ENCODE measurements at regions not wholly inside any gene's neighbourhood (a gene's known extent, or its start where the extent isn't known, plus 50 kb on each side); places are given as distances from the start of the nearest gene placed in this dataset.

- Histone ChIP-seq H3K4me1 (ENCODE audit: control insufficient read depth in 2 of 2, insufficient read depth in 2 of 2, low read length in 2 of 2) (no peaks in the 10 kb centered on the region), H3K4me3 (ENCODE audit: low read length) (no peak overlapping the region), H3K27me3 (ENCODE audit: control insufficient read depth in 2 of 2, insufficient read depth in 2 of 2, low read length in 2 of 2) (no peaks in the 10 kb centered on the region), H3K27ac (ENCODE audit: low read depth, low read length) (no peak overlapping the region), H3K36me3 (ENCODE audit: control insufficient read depth in 2 of 3, insufficient read depth in 3 of 3, low read length in 3 of 3) (no peaks in the 10 kb centered on the region), H3K9me3 (ENCODE audit: control insufficient read depth in 2 of 3, low read length in 3 of 3) (no peaks in the 10 kb centered on the region)
- intact Hi-C loops (cut with micrococcal nuclease): no loop called here
- ATAC-seq (no peak), DNase-seq (no peak)
- Mint-ChIP-seq H3K27ac (no peak overlapping the region), H3K36me3 (no peaks in the 10 kb centered on the region), H3K27me3 (no peaks in the 10 kb centered on the region), H3K9me3 (peaks cover 0 to 2% (median 0%) of the 10 kb centered on the region in 11 donors), H3K4me1 (no peaks in the 10 kb centered on the region), H3K4me3 (no peak overlapping the region)
- ChIA-PET CTCF (no interaction called here), POLR2A (no interaction called here)
Observed at GRCh38 chr21:22904385-22904784, 1906.2 kb downstream of the NCAM2 start.

- Mint-ChIP-seq H3K4me1 (no peaks in the 10 kb centered on the region), H3K27ac (no peak overlapping the region), H3K4me3 (no peak overlapping the region), H3K9me3 (peaks cover 0 to 15% (median 4%) of the 10 kb centered on the region in 11 donors), H3K27me3 (no peaks in the 10 kb centered on the region), H3K36me3 (no peaks in the 10 kb centered on the region)
- Histone ChIP-seq H3K4me1 (ENCODE audit: control insufficient read depth in 2 of 2, insufficient read depth in 2 of 2, low read length in 2 of 2) (no peaks in the 10 kb centered on the region), H3K27me3 (ENCODE audit: control insufficient read depth in 2 of 2, insufficient read depth in 2 of 2, low read length in 2 of 2) (no peaks in the 10 kb centered on the region), H3K4me3 (ENCODE audit: low read length) (no peak overlapping the region), H3K27ac (ENCODE audit: low read depth, low read length) (no peak overlapping the region), H3K36me3 (ENCODE audit: control insufficient read depth in 2 of 3, insufficient read depth in 3 of 3, low read length in 3 of 3) (no peaks in the 10 kb centered on the region), H3K9me3 (ENCODE audit: control insufficient read depth in 2 of 3, low read length in 3 of 3) (no peaks in the 10 kb centered on the region)
- POLR2A ChIA-PET: no interaction called here
- DNase-seq (no peak), ATAC-seq (no peak)
- intact Hi-C loops (cut with micrococcal nuclease): no loop called here
- CTCF ChIA-PET: no interaction called here
Observed at GRCh38 chr21:22925032-22925431, 1926.8 kb downstream of the NCAM2 start.

- Mint-ChIP-seq H3K27ac (no peak overlapping the region), H3K4me1 (no peaks in the 10 kb centered on the region), H3K4me3 (no peak overlapping the region), H3K9me3 (peaks cover 0 to 12% (median 1%) of the 10 kb centered on the region in 11 donors), H3K36me3 (no peaks in the 10 kb centered on the region), H3K27me3 (no peaks in the 10 kb centered on the region)
- H3K4me3 ChIP-seq (ENCODE audit: low read length): no peak overlapping the region
- no peaks in the 10 kb centered on the region for H3K36me3 ChIP-seq (ENCODE audit: control insufficient read depth in 2 of 3, insufficient read depth in 3 of 3, low read length in 3 of 3)
- no peak overlapping the region for H3K27ac ChIP-seq (ENCODE audit: low read depth, low read length)
- ChIA-PET POLR2A (no interaction called here), CTCF (interaction anchor here (0.6 kb wide), 1 partner anchor 617 kb away, joined by 3 read pairs; no protein-coding TSS in a partner anchor)
- no peaks in the 10 kb centered on the region for H3K4me1 ChIP-seq (ENCODE audit: control insufficient read depth in 2 of 2, insufficient read depth in 2 of 2, low read length in 2 of 2)
- no peak for ATAC-seq
- intact Hi-C loops (cut with micrococcal nuclease): no loop called here
- H3K27me3 ChIP-seq (ENCODE audit: control insufficient read depth in 2 of 2, insufficient read depth in 2 of 2, low read length in 2 of 2): no peaks in the 10 kb centered on the region
- no peaks in the 10 kb centered on the region for H3K9me3 ChIP-seq (ENCODE audit: control insufficient read depth in 2 of 3, low read length in 3 of 3)
- no peak for DNase-seq
Observed at GRCh38 chr21:22927469-22927868, 1929.3 kb downstream of the NCAM2 start.

GRCh38 chr21:22941779-22942490 lies 1943.7 kb downstream of the NCAM2 start:
- ChIA-PET CTCF (no interaction called here), POLR2A (no interaction called here)
- H3K27ac Mint-ChIP-seq: no peak overlapping the region
- no peaks in the 10 kb centered on the region for H3K36me3 ChIP-seq (ENCODE audit: control insufficient read depth in 2 of 3, insufficient read depth in 3 of 3, low read length in 3 of 3)
- H3K4me1 ChIP-seq (ENCODE audit: control insufficient read depth in 2 of 2, insufficient read depth in 2 of 2, low read length in 2 of 2): no peaks in the 10 kb centered on the region
- H3K9me3 ChIP-seq (ENCODE audit: control insufficient read depth in 2 of 3, low read length in 3 of 3): no peaks in the 10 kb centered on the region
- H3K27me3 Mint-ChIP-seq: no peaks in the 10 kb centered on the region
- no peaks in the 10 kb centered on the region for H3K27me3 ChIP-seq (ENCODE audit: control insufficient read depth in 2 of 2, insufficient read depth in 2 of 2, low read length in 2 of 2)
- no peaks in the 10 kb centered on the region for H3K36me3 Mint-ChIP-seq
- H3K4me1 Mint-ChIP-seq: no peaks in the 10 kb centered on the region
- DNase-seq: no peak
- H3K9me3 Mint-ChIP-seq: peaks cover 0 to 23% (median 0%) of the 10 kb centered on the region in 11 donors
- no peak for ATAC-seq
- H3K4me3 Mint-ChIP-seq: no peak overlapping the region
- intact Hi-C loops (cut with micrococcal nuclease): no loop called here
- no peak overlapping the region for H3K27ac ChIP-seq (ENCODE audit: low read depth, low read length)
- no peak overlapping the region for H3K4me3 ChIP-seq (ENCODE audit: low read length)

- Histone ChIP-seq H3K4me1 (ENCODE audit: control insufficient read depth in 2 of 2, insufficient read depth in 2 of 2, low read length in 2 of 2) (no peaks in the 10 kb centered on the region), H3K9me3 (ENCODE audit: control insufficient read depth in 2 of 3, low read length in 3 of 3) (no peaks in the 10 kb centered on the region), H3K27me3 (ENCODE audit: control insufficient read depth in 2 of 2, insufficient read depth in 2 of 2, low read length in 2 of 2) (no peaks in the 10 kb centered on the region), H3K27ac (ENCODE audit: low read depth, low read length) (no peak overlapping the region), H3K4me3 (ENCODE audit: low read length) (no peak overlapping the region), H3K36me3 (ENCODE audit: control insufficient read depth in 2 of 3, insufficient read depth in 3 of 3, low read length in 3 of 3) (no peaks in the 10 kb centered on the region)
- ChIA-PET CTCF (no interaction called here), POLR2A (no interaction called here)
- H3K36me3 Mint-ChIP-seq: no peaks in the 10 kb centered on the region
- DNase-seq (no peak), ATAC-seq (no peak)
- H3K4me1 Mint-ChIP-seq: no peaks in the 10 kb centered on the region
- no peaks in the 10 kb centered on the region for H3K27me3 Mint-ChIP-seq
- intact Hi-C loops (cut with micrococcal nuclease): no loop called here
- H3K4me3 Mint-ChIP-seq: no peak overlapping the region
- no peak overlapping the region for H3K27ac Mint-ChIP-seq
- H3K9me3 Mint-ChIP-seq: peaks cover 0 to 16% (median 2%) of the 10 kb centered on the region in 11 donors
Observed at GRCh38 chr21:22955559-22955958, 1957.3 kb downstream of the NCAM2 start.

GRCh38 chr21:22961258-22961657 lies 1963.0 kb downstream of the NCAM2 start:
- Histone ChIP-seq H3K36me3 (ENCODE audit: control insufficient read depth in 2 of 3, insufficient read depth in 3 of 3, low read length in 3 of 3) (no peaks in the 10 kb centered on the region), H3K4me3 (ENCODE audit: low read length) (no peak overlapping the region), H3K27ac (ENCODE audit: low read depth, low read length) (no peak overlapping the region), H3K4me1 (ENCODE audit: control insufficient read depth in 2 of 2, insufficient read depth in 2 of 2, low read length in 2 of 2) (no peaks in the 10 kb centered on the region), H3K9me3 (ENCODE audit: control insufficient read depth in 2 of 3, low read length in 3 of 3) (no peaks in the 10 kb centered on the region), H3K27me3 (ENCODE audit: control insufficient read depth in 2 of 2, insufficient read depth in 2 of 2, low read length in 2 of 2) (no peaks in the 10 kb centered on the region)
- Mint-ChIP-seq H3K36me3 (no peaks in the 10 kb centered on the region), H3K27me3 (no peaks in the 10 kb centered on the region), H3K27ac (no peak overlapping the region), H3K4me1 (no peaks in the 10 kb centered on the region), H3K4me3 (no peak overlapping the region), H3K9me3 (peaks cover 0 to 16% (median 0%) of the 10 kb centered on the region in 11 donors)
- no peak for DNase-seq
- ChIA-PET CTCF (no interaction called here), POLR2A (no interaction called here)
- no peak for ATAC-seq
- intact Hi-C loops (cut with micrococcal nuclease): no loop called here

- Histone ChIP-seq H3K27me3 (ENCODE audit: control insufficient read depth in 2 of 2, insufficient read depth in 2 of 2, low read length in 2 of 2) (no peaks in the 10 kb centered on the region), H3K4me1 (ENCODE audit: control insufficient read depth in 2 of 2, insufficient read depth in 2 of 2, low read length in 2 of 2) (no peaks in the 10 kb centered on the region), H3K36me3 (ENCODE audit: control insufficient read depth in 2 of 3, insufficient read depth in 3 of 3, low read length in 3 of 3) (no peaks in the 10 kb centered on the region), H3K9me3 (ENCODE audit: control insufficient read depth in 2 of 3, low read length in 3 of 3) (no peaks in the 10 kb centered on the region), H3K27ac (ENCODE audit: low read depth, low read length) (no peak overlapping the region), H3K4me3 (ENCODE audit: low read length) (no peak overlapping the region)
- no peak overlapping the region for H3K4me3 Mint-ChIP-seq
- no peaks in the 10 kb centered on the region for H3K27me3 Mint-ChIP-seq
- no peak for ATAC-seq
- intact Hi-C loops (cut with micrococcal nuclease): no loop called here
- no peaks in the 10 kb centered on the region for H3K4me1 Mint-ChIP-seq
- no peaks in the 10 kb centered on the region for H3K36me3 Mint-ChIP-seq
- POLR2A ChIA-PET: no interaction called here
- no peak for DNase-seq
- H3K9me3 Mint-ChIP-seq: peaks cover 0 to 10% (median 0%) of the 10 kb centered on the region in 11 donors
- H3K27ac Mint-ChIP-seq: no peak overlapping the region
- CTCF ChIA-PET: no interaction called here
Observed at GRCh38 chr21:22965455-22966135, 1967.4 kb downstream of the NCAM2 start.

All from naive thymus-derived CD4-positive, alpha-beta T cell (primary cell).